A673 (cell line): ENCODE measurements at regions not wholly inside any gene's neighbourhood (a gene's known extent, or its start where the extent isn't known, plus 50 kb on each side); places are given as distances from the start of the nearest gene placed in this dataset.
A peak's percentile ranks its signal among the peaks of the same experiment; 100 is the strongest.

Source experiments
- BruUV-seq: library from RNA; stranded (reverse); fragments of 400-500 nt; replicated peaks from 2 replicates; lab custom pipeline; 2021; lab: Mats Ljungman, UMichigan
- CTCF ChIA-PET: fragments of 300-600 bp; sonication (Branson Sonifier 250); formaldehyde crosslinking; loops from one replicate; lab custom pipeline; 2022; ENCODE audit warnings: antibody characterized with exemption; lab: Charles Lee
- POLR2A ChIA-PET: fragments of 300-600 bp; sonication (Branson Sonifier 250); formaldehyde crosslinking; loops from one replicate; lab custom pipeline; 2022; ENCODE audit warnings: antibody characterized with exemption; ENCODE audit not compliant: low non-redundant PET; lab: Charles Lee
- DNase-seq: peaks from one replicate; pipeline ENCODE4 v3.0.0-alpha.2; 2015; ENCODE audit warnings: low spot score
- H3K27ac ChIP-seq: fragments of 200-600 bp; sonication (generic); 2 replicates; pipeline ENCODE4 v1.5.1; 2016; ENCODE audit warnings: mixed run types, low read depth, mild to moderate bottlenecking, mixed read lengths, antibody characterized with exemption, low read length; ENCODE audit not compliant: poor library complexity, severe bottlenecking
- H3K27me3 ChIP-seq: fragments of 200-600 bp; sonication (generic); replicated peaks from 2 replicates; pipeline ENCODE4 v1.6.1; 2017; ENCODE audit warnings: mixed run types, low read depth, mild to moderate bottlenecking, mixed read lengths, antibody characterized with exemption, low read length; ENCODE audit not compliant: insufficient read depth, poor library complexity
- H3K36me3 ChIP-seq: fragments of 200-600 bp; sonication (generic); 2 replicates; pipeline ENCODE4 v1.6.1; 2016; ENCODE audit warnings: mixed run types, mild to moderate bottlenecking, mixed read lengths, antibody characterized with exemption, low read length; ENCODE audit not compliant: insufficient read depth, poor library complexity, severe bottlenecking
- H3K4me1 ChIP-seq: fragments of 200-600 bp; sonication (generic); 2 replicates; pipeline ENCODE4 v1.6.1; 2017; ENCODE audit warnings: mixed run types, mild to moderate bottlenecking, mixed read lengths, antibody characterized with exemption, low read length; ENCODE audit not compliant: insufficient read depth, poor library complexity, severe bottlenecking
- H3K4me3 ChIP-seq: fragments of 200-600 bp; sonication (generic); 2 replicates; pipeline ENCODE4 v1.5.1; 2016; ENCODE audit warnings: low read depth, mixed run types, mild to moderate bottlenecking, mixed read lengths, low read length; ENCODE audit not compliant: poor library complexity, severe bottlenecking
- H3K9me3 ChIP-seq: fragments of 200-600 bp; sonication (generic); 2 replicates; pipeline ENCODE4 v1.6.1; 2016; ENCODE audit warnings: mixed run types, low read depth, mild to moderate bottlenecking, mixed read lengths, antibody characterized with exemption, low read length; ENCODE audit not compliant: poor library complexity, severe bottlenecking
- EZH2 ChIP-seq: fragments of 200-600 bp; sonication (generic); IDR thresholded peaks from 2 replicates; pipeline ENCODE4 v1.6.1; 2017; ENCODE audit warnings: borderline replicate concordance, low read depth, mild to moderate bottlenecking, mixed read lengths, antibody characterized with exemption, low read length; ENCODE audit not compliant: poor library complexity, severe bottlenecking
- intact Hi-C: fragments of 100-400 bp; cut with micrococcal nuclease; formaldehyde crosslinking; loops from one replicate; pipeline ENCODE4 v1.10.0; 2022; ENCODE audit not compliant: unreplicated experiment
- TF ChIP-seq, protein P1 (sequence below): fragments of 300-800, 200-600 bp; sonication (generic); conservative IDR thresholded peaks from 2 replicates; pipeline ENCODE4 v1.5.1; 2017; ENCODE audit warnings: low read depth, mild to moderate bottlenecking, antibody characterized with exemption, low read length, moderate library complexity, mixed read lengths

DNA sequence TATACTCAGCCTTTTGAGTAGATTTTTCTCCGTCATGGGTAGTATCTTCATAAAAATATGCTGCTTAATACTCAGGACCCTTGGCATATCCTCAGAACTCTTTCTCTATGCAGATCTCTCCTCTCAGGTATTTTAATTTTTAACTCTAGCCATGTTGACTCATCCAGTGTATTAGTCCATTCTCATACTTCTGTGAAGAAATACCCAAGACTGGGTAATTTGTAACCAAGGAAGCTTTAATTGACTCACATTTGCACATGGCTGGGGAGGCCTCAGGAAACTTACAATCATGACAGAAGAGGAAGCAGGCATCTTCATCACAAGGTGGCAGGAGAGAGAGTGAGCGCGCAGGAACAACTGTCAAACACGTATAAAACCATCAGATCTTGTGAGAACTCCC is 129.3 kb upstream of the CD96 start:
- ChIA-PET CTCF (no interaction called here), POLR2A (no interaction called here)
- DNase-seq, result no peak
- H3K9me3 ChIP-seq, result no peaks in the 10 kb centered on the region
- no peaks in the 10 kb centered on the region for H3K36me3 ChIP-seq
- H3K4me3 ChIP-seq, result no peak overlapping the region
- no peaks in the 10 kb centered on the region for H3K4me1 ChIP-seq
- H3K27ac ChIP-seq, result no peak overlapping the region
- no peak for TF ChIP-seq EZH2
- TF ChIP-seq, protein P1, sequence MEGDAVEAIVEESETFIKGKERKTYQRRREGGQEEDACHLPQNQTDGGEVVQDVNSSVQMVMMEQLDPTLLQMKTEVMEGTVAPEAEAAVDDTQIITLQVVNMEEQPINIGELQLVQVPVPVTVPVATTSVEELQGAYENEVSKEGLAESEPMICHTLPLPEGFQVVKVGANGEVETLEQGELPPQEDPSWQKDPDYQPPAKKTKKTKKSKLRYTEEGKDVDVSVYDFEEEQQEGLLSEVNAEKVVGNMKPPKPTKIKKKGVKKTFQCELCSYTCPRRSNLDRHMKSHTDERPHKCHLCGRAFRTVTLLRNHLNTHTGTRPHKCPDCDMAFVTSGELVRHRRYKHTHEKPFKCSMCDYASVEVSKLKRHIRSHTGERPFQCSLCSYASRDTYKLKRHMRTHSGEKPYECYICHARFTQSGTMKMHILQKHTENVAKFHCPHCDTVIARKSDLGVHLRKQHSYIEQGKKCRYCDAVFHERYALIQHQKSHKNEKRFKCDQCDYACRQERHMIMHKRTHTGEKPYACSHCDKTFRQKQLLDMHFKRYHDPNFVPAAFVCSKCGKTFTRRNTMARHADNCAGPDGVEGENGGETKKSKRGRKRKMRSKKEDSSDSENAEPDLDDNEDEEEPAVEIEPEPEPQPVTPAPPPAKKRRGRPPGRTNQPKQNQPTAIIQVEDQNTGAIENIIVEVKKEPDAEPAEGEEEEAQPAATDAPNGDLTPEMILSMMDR, result no peak
- no peaks in the 10 kb centered on the region for H3K27me3 ChIP-seq
- intact Hi-C loops, result no loop called here
- no TSS peak for BruUV-seq

DNA sequence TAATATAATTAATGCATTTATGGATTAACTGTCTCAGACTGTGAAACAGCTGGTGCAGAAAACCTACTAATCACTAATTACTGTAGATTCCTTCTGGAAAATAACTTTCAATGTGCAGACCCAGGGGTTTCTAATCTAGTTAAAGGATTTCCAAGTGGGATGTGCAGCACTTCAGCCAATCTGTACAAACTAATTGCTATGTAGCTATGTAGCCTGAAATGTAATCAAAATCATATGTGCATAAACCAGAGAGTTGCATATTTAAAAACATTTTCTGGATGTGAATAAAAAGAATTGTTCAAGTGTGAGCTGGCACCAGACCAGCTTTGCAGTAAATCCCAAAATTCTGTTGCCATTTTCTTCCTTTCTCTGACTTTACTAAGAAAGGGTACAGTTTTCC is 127.5 kb upstream of the CD96 start:
- TF ChIP-seq EZH2, result no peak
- TF ChIP-seq, protein P1, result no peak
- DNase-seq, result peak; percentile 19
- intact Hi-C loops, result no loop called here
- no peaks in the 10 kb centered on the region for H3K4me1 ChIP-seq
- BruUV-seq, result no TSS peak
- H3K36me3 ChIP-seq, result no peaks in the 10 kb centered on the region
- H3K9me3 ChIP-seq, result no peaks in the 10 kb centered on the region
- no peak overlapping the region for H3K4me3 ChIP-seq
- POLR2A ChIA-PET, result no interaction called here
- no peak overlapping the region for H3K27ac ChIP-seq
- CTCF ChIA-PET, result no interaction called here
- H3K27me3 ChIP-seq, result peaks cover 4% of the 10 kb centered on the region

DNA sequence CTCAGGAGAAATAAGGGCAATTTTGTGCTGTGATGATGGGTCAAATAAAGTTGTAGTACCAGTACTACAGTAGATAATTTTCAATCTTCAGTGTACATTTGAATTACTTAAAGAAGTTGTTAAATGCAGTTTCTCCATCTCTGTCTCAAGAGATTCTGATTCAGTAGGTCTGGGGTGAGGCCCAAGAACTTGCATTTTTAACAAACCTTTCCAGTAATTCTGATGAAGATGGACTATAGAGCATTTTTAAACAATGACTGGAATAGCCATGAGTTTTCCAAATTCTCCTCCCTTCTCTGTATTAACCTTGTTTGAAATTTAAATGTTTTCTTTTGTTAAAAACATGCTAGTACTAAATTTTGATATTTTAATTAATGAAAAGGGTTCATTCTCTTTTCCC is 127.0 kb upstream of the CD96 start:
- H3K4me3 ChIP-seq, result no peak overlapping the region
- no peak for DNase-seq
- POLR2A ChIA-PET, result no interaction called here
- no TSS peak for BruUV-seq
- no peaks in the 10 kb centered on the region for H3K4me1 ChIP-seq
- H3K36me3 ChIP-seq, result no peaks in the 10 kb centered on the region
- H3K9me3 ChIP-seq, result no peaks in the 10 kb centered on the region
- H3K27ac ChIP-seq, result no peak overlapping the region
- CTCF ChIA-PET, result no interaction called here
- no peak for TF ChIP-seq EZH2
- TF ChIP-seq, protein P1, result no peak
- intact Hi-C loops, result no loop called here
- peaks cover 4% of the 10 kb centered on the region for H3K27me3 ChIP-seq
